Smooth muscle cell (in vitro differentiated cells): ENCODE measurements at regions not wholly inside any gene's neighbourhood (a gene's known extent, or its start where the extent isn't known, plus 50 kb on each side); places are given as distances from the start of the nearest gene placed in this dataset.

Experiments used
- DNase-seq: peaks from one replicate; lab custom pipeline; 2025; ENCODE audit not compliant: unreplicated experiment; lab: John Stamatoyannopoulos, UW
- H2AFZ ChIP-seq: fragments of 200-600 bp; sonication (generic); 2 replicates; pipeline ENCODE4 v1.6.0; 2016; ENCODE audit warnings: antibody characterized with exemption, low read depth, mild to moderate bottlenecking
- H3F3A ChIP-seq: fragments of 200-600 bp; sonication (generic); 2 replicates; pipeline ENCODE4 v1.6.0; 2017; ENCODE audit warnings: antibody characterized with exemption, low read depth
- H3K27ac ChIP-seq: fragments of 200-600 bp; sonication (generic); 2 replicates; pipeline ENCODE4 v1.5.1; 2016; ENCODE audit warnings: low read depth, mild to moderate bottlenecking
- H3K27me3 ChIP-seq: fragments of 200-600 bp; sonication (generic); 2 replicates; pipeline ENCODE4 v1.6.1; 2016; ENCODE audit warnings: low read depth, mild to moderate bottlenecking
- H3K36me3 ChIP-seq: fragments of 200-600 bp; sonication (generic); 2 replicates; pipeline ENCODE4 v1.5.1; 2016; ENCODE audit warnings: low read depth
- H3K4me1 ChIP-seq: fragments of 200-600 bp; sonication (generic); 2 replicates; pipeline ENCODE4 v1.5.1; 2016; ENCODE audit warnings: low read depth
- H3K4me2 ChIP-seq: fragments of 200-600 bp; sonication (generic); 2 replicates; pipeline ENCODE4 v1.6.0; 2016; ENCODE audit warnings: mild to moderate bottlenecking
- H3K4me3 ChIP-seq: fragments of 200-600 bp; sonication (generic); 2 replicates; pipeline ENCODE4 v1.5.1; 2016; ENCODE audit warnings: mild to moderate bottlenecking
- H3K79me2 ChIP-seq: fragments of 200-600 bp; sonication (generic); 2 replicates; pipeline ENCODE4 v1.6.0; 2016; ENCODE audit warnings: low read depth, mild to moderate bottlenecking
- H3K9ac ChIP-seq: fragments of 200-600 bp; sonication (generic); 2 replicates; pipeline ENCODE4 v1.6.0; 2016; ENCODE audit warnings: low read depth
- H3K9me3 ChIP-seq: fragments of 200-600 bp; sonication (generic); replicated peaks from 2 replicates; pipeline ENCODE4 v1.5.1; 2016; ENCODE audit warnings: low read depth
- H4K20me1 ChIP-seq: fragments of 200-600 bp; sonication (generic); 2 replicates; pipeline ENCODE4 v1.6.0; 2016; ENCODE audit warnings: low read depth
- CTCF ChIP-seq: fragments of 200-600 bp; sonication (generic); IDR thresholded peaks from 2 replicates; pipeline ENCODE4 v1.5.1; 2017; ENCODE audit warnings: borderline replicate concordance, mild to moderate bottlenecking, antibody characterized with exemption; ENCODE audit not compliant: insufficient read depth, poor library complexity, severe bottlenecking
- WGBS: methylation state at CpG from one replicate; pipeline ENCODE4 v1.1.7; 2016; ENCODE audit warnings: low lambda C conversion rate; 5-methylcytosine and 5-hydroxymethylcytosine counted together

- H3F3A ChIP-seq: no peaks in the 10 kb centered on the region
- H4K20me1 ChIP-seq: no peaks in the 10 kb centered on the region
- H3K4me2 ChIP-seq: no peak overlapping the region
- DNase-seq: no peak
- no peak for TF ChIP-seq CTCF
- H3K27ac ChIP-seq: no peak overlapping the region
- H3K9ac ChIP-seq: no peak overlapping the region
- 86% methylated on average over 25 of the region's 25 CpGs for WGBS
- no peak overlapping the region for H3K4me3 ChIP-seq
- no peak overlapping the region for H2AFZ ChIP-seq
- no peaks in the 10 kb centered on the region for H3K79me2 ChIP-seq
- peaks cover 13% of the 10 kb centered on the region for H3K27me3 ChIP-seq
- no peaks in the 10 kb centered on the region for H3K4me1 ChIP-seq
- no peaks in the 10 kb centered on the region for H3K9me3 ChIP-seq
- H3K36me3 ChIP-seq: no peaks in the 10 kb centered on the region
Measured at GRCh38 chr17:79465011-79465680, 145.7 kb downstream of the RBFOX3 start.

GRCh38 chr17:79464318-79465010 lies 146.4 kb downstream of the RBFOX3 start:
- H3K79me2 ChIP-seq: no peaks in the 10 kb centered on the region

DNA sequence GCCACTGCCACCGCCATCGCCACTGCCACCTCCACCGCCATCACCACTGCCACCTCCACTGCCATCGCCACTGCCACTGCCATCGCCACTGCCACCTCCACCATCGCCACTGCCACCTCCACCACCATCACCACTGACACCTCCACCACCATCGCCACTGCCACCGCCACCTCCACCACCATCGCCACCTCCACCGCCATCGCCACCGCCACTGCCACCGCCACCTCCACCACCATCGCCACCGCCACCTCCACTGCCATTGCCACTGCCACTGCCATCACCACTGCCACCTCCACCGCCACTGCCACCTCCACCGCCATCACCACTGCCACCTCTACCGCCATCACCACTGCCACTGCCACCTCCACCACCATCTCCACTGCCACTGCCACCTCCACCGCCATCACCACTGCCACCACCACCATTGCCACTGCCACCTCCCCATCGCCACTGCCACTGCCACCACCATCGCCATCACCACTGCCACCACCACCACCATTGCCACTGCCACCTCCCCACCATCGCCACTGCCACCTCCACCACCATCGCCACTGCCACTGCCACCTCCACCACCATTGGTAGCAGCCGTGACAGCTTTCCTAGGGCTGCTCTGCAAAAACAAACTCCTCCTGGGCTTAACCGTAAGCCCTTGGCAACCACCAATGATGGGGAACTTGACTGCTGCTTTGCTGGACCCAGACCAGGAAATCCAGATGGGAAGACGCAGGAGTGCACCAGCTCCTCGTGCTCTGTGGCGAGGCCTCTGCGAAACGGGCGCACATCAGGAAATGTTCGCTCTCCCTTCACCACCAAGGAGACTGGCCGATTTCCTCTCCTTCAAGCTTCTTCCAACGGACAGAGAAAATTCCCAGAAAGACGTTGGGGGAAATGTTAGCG lies 147.2 kb downstream of the RBFOX3 start:
- Histone ChIP-seq H3F3A (no peaks in the 10 kb centered on the region), H3K27me3 (peaks cover 13% of the 10 kb centered on the region), H2AFZ (no peak overlapping the region), H3K4me1 (no peaks in the 10 kb centered on the region), H3K79me2 (no peaks in the 10 kb centered on the region), H3K4me3 (no peak overlapping the region), H3K9ac (no peak overlapping the region), H3K4me2 (no peak overlapping the region), H3K9me3 (no peaks in the 10 kb centered on the region), H3K27ac (no peak overlapping the region), H4K20me1 (no peaks in the 10 kb centered on the region), H3K36me3 (no peaks in the 10 kb centered on the region)
- no peak for DNase-seq
- 91% methylated on average over 19 of the region's 36 CpGs for WGBS
- no peak for TF ChIP-seq CTCF

More at GRCh38 chr17:79464318-79465010, 146.4 kb downstream of the RBFOX3 start:
- no peak overlapping the region for H3K27ac ChIP-seq
- no peaks in the 10 kb centered on the region for H3K9me3 ChIP-seq
- peaks cover 13% of the 10 kb centered on the region for H3K27me3 ChIP-seq
- no peaks in the 10 kb centered on the region for H3F3A ChIP-seq
- no peak overlapping the region for H3K4me3 ChIP-seq
- no peak for DNase-seq
- no peak overlapping the region for H3K4me2 ChIP-seq
- TF ChIP-seq CTCF: no peak
- H2AFZ ChIP-seq: no peak overlapping the region
- WGBS: 86% methylated on average over 28 of the region's 28 CpGs
- no peak overlapping the region for H3K9ac ChIP-seq
- H4K20me1 ChIP-seq: no peaks in the 10 kb centered on the region
- no peaks in the 10 kb centered on the region for H3K4me1 ChIP-seq
- no peaks in the 10 kb centered on the region for H3K36me3 ChIP-seq
